ENCODE measurements at regions not wholly inside any gene's neighbourhood (a gene's known extent, or its start where the extent isn't known, plus 50 kb on each side); places are given as distances from the start of the nearest gene placed in this dataset.

GRCh38 chr2:163808406-163808805, 72.6 kb upstream of the FIGN start:
- no peak for DNase-seq

- DNase-seq: no peak
These were observed 66.5 kb upstream of the FIGN start for GRCh38 chr2:163802284-163802683.

GRCh38 chr2:163801486-163801885, 65.7 kb upstream of the FIGN start:
- no peak for DNase-seq

- DNase-seq: no peak
These were observed 65.2 kb upstream of the FIGN start for GRCh38 chr2:163800951-163801381.

- no peak for DNase-seq
These were observed 64.0 kb upstream of the FIGN start for GRCh38 chr2:163799807-163800206.

- no peak for DNase-seq
These were observed 58.8 kb upstream of the FIGN start for GRCh38 chr2:163794635-163795034.

Data from NCI-H1694 (cell line).